Colon (tissue), 2 donors: ENCODE measurements at regions not wholly inside any gene's neighbourhood (a gene's known extent, or its start where the extent isn't known, plus 50 kb on each side); places are given as distances from the start of the nearest gene placed in this dataset.

Experiments used
- FAIRE-seq: peaks from 2 replicates; lab custom pipeline; 2012; peaks lifted over from hg19 to GRCh38; lab: Jason Lieb, UNC
- donor health status: control.
- donor health status: control.

DNA sequence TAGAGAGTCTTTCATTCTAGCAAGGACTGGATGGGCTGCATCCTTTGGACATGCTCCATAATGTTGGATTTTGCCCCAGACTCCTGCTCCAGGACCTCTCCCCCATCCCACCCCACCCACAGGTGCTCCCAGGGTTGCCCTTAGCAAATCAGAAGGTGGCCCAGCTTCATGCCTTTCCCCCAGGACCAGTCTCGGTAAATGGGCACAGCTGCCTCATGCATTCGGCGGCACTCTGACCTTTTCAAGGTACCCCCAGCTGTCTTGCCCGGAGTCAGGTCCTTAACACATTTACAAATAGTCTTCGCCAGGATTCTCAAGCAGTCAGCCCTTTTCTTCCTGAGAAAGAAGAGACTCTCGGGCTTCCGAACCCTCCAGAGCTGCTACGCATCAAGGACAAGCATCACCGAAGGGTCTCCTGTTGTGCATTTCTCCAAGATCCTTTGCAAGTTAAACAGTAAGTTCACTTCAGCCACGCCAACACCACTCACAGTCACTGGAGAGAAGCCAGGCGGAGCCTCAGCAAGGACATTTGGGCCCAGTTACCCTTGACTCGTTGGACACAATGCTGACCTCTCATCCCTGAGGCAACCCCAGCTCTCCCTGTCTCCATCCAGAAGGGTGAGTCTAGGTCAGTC is 287.8 kb downstream of the FAM43A start:
- FAIRE-seq: no peak

DNA sequence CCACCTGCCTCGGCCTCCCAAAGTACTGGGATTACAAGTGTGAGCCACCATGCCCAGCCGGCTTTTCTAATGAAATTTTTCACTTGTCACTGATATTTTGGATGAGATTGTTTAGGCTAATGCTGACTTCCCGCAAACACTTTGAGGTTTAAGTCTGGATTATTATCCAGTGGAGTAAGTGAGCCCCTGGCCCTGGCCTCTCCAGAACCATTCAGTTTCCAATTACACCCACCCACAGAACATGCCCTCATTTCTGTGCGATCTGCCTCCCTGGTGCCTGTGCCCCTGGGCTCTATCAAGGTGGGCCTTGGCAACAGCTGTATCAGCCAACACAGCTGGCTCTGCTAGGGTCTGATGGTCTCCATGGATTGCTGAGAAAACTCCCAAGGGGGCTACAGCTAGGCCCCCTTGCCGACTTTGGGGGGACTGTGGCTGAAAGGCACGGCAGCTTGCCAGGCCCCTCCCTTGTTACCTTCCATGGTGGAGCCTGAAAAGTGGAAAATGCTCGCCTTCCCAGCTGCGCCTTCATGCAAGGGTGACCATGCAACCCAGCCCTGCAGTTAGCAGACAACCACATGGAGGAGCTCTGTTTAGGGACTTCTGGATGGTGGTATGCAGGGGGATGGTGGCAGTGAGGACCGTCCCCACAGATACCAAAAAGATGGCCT is 288.9 kb downstream of the FAM43A start:
- FAIRE-seq: no peak

DNA sequence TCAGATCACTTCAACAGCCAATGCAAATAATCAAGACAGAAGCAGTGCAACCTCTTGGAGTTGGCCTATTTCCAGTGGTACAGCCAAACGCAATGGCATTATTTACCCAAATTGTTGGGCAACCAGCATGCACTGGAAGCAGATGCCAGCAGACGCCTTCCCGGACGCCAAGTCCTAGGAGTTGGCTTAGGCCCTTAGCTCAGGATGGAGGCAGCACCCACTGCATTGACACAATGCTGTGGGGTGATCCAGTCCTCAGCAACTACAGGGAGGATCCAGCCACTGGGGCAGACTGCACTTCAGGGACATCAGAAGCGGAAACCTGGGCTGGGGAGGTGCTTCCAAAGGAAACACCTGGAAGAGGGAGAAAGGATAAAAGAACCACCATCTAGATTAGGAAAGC is 290.4 kb downstream of the FAM43A start:
- no peak for FAIRE-seq

DNA sequence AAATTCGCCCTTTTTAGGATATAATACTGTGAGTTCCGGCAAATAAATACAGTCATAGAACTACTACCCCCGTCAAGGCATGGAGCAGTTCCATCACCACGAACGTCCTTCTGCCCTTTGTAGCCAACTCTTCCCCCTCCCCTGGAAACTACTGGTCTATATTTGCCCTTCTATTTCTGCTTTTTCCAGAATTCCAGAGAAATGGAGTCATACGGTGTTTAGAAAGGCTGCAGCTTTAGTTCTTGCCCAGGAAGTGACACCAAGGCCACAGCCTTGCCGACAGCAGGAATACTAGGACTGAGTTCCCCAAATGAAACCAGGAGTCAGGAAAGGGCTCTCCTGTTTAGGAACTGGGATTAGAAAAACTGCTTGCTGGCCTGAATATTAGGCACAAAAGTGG is 291.2 kb downstream of the FAM43A start:
- FAIRE-seq: no peak

DNA sequence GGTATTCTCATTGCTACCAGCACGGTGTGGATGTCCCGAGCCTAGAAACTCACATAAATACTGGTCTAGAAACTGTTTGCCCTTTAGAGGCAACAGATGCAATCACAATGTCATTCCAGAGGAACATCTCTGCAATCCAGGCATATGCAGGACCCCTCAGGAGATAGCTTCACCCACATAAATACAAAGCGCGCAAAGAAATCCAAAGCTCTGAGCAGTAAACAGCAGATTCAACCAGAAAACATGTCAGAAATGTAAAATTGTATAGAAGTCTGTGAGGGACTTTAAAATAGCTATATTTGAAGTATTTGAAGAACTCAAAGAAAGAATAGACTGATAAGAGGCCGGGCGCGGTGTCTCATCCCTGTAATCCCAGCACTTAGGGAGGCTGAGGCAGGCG is 291.7 kb downstream of the FAM43A start:
- no peak for FAIRE-seq

DNA sequence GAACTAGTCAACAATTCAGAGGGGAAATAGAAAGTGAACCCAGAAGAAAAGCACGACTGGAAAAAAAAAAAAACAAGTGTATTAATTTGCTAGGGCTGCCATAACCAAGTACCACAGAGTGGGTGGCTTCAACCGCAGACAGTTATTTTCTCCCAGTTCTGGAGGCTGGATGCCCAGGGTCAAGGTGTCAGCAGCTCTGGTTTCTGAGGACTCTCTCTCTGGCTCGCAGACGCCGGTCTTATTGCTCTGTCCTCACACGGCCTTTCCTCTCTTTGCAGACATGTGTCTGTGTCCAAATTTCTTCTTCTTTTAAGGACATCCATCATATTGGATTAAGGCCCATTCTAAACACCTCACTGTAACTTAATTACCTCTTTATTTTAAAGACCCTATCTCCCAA is 291.8 kb downstream of the XXYLT1 start:
- no peak for FAIRE-seq

DNA sequence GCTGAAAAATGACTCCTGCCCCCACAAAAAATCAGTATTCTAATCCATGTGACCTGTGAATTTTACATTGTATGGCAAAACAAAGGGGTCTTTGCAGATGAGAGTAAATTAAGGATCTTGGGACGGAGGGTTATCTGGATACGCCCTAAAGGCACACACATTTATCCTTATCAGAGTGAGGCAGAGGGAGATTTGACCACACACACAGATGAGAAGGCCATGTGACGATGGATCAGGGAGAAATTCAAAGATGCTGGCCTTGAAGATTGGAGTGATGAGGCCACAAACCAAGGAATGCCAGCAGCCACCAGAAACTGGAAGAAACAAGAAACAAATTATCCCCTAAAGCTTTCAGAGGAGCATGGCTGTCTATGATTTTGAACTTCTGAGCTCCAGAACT is 288.5 kb downstream of the XXYLT1 start:
- no peak for FAIRE-seq

DNA sequence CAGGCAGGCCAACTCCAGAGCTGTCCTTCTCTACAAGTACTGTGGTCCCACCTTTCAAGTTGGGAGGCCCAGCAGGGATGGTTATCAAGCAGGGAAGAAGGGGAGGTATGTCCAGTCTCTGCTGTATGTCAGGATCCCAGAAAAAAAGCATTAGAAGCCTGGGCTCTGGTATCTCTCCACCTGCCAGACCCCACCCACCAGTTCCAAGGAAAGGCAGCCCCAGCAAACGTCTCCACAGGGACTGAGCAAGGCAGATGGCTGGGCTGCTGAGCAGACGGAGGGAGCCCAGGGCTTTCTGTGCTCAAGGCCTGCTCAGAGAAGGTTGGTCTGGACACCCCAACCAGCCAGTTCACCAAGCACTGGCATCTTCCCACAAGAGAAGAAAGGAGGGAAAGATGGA is 287.8 kb downstream of the XXYLT1 start:
- no peak for FAIRE-seq

DNA sequence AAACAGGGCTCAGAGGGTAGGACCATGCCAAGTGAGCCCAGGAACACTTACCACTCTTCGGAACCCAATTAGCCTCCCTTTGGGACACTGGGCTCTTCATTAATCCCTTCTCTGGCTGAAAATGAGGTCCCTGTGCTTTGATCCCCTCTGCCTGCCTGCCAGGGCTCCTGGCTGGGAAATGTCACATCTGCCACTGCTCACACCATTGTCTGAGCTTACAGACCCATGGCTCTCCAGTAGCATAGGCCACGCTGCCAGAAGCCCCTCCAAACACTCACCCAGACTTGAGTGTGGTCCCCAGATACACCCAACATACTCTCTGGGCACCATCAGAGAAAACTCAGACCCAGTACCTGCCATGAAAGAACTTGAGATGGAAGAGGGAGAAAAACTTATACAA is 287.3 kb downstream of the XXYLT1 start:
- no peak for FAIRE-seq

DNA sequence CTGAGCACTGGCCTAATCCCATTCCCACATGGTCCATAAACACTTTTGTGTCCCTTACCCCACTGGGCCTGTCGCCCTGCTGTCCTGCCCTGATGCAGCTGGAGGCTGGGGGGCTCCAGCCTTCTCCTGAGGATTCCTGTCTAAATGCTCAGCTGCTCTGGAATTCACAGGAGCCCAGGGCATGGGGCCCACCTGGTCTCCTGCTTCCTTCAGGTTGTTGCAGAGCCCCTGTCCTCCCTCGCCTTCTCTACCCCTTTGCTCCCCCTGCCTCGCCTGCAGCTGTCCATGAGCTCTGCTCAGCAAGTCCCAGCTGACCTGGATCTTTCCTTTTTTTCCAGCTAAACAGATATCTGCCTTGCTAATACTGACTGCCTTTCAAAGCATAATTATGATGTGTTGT is 286.9 kb downstream of the XXYLT1 start:
- FAIRE-seq: no peak

DNA sequence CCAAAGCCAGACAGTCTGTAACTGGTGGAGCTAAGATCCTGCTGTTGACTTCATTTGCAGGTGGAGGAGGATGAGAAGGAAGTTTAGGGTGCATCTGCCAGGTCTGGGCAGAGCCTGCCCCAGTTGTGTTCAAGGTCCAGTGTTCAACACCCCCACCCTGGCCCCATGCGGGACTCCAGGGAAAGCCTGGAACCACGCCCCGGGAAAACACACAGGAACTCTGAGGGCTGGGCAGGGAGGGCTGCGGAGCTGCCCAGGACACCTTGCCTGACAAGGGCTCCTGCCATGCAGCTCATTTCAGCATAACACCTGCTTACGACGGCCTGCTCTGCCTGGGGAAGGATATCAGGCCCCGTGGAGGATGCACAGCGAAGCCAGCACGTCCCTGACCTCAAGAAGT is 286.3 kb downstream of the XXYLT1 start:
- FAIRE-seq: no peak

DNA sequence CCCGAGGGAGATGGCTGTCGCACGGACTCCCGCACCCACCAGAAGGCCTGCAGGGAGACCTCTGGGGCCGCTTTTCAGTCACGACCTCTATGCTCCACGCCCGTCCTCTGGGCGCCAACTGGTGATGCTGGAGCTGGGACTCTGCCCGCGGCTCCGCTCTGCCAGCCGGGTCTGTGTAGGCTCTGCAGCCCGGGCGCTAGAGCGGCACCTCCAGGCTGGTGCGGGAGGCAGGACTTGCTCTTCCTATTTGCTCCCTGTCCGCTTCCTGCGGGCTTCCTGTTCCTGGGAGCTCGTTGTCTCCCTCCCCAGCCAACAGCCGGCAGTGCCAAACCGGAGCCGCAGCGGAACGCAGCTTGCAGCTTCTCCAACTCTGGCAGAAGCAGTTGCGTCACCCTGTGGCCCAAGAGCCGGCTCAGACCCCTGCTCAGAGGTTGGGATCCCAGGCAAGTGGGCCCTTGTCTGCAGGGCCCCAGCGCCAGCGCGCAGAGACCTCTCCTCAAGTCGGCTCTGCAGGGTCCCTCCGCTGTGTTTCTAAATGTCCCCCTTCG is 285.9 kb downstream of the XXYLT1 start:
- FAIRE-seq: no peak

DNA sequence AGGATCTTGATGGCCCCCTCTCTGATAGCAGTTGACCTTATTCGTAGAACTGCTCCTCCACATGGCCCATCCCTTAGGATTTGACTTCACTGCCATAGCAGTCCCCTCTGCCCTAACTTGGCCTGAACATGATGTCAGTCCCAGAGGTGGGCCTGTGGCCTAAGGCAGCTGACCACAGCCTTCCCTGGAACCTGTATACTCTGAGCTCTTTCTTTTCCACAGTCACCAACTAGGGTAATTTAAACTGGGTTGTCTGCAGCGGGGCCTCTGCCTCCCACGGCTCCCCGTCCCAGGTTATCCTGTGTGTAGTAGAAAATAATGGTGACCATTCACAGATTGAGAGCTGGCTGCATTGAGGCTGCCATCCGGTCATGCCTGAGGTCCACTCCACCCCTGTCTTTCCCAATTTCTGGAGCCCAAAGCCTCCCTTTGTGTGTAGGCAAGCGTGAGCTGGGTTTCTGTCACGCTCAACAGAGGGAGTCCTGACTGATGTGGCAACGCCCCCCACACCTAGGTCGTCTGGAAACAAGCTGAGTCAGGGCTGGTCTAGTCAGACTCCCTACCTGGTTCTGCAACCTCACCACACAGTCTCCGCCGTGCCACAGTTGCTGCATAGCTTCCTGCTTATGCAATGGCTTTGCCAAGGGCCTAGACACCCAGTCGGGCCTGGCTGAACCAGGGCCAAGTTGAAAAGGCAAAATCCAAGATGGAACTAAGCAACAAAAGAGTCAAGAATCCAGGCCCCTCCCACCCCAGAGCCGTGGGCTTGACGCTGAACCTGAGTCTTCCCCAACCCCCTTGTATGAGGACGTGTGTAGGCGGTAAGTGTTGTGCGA is 284.5 kb downstream of the XXYLT1 start:
- FAIRE-seq: no peak

DNA sequence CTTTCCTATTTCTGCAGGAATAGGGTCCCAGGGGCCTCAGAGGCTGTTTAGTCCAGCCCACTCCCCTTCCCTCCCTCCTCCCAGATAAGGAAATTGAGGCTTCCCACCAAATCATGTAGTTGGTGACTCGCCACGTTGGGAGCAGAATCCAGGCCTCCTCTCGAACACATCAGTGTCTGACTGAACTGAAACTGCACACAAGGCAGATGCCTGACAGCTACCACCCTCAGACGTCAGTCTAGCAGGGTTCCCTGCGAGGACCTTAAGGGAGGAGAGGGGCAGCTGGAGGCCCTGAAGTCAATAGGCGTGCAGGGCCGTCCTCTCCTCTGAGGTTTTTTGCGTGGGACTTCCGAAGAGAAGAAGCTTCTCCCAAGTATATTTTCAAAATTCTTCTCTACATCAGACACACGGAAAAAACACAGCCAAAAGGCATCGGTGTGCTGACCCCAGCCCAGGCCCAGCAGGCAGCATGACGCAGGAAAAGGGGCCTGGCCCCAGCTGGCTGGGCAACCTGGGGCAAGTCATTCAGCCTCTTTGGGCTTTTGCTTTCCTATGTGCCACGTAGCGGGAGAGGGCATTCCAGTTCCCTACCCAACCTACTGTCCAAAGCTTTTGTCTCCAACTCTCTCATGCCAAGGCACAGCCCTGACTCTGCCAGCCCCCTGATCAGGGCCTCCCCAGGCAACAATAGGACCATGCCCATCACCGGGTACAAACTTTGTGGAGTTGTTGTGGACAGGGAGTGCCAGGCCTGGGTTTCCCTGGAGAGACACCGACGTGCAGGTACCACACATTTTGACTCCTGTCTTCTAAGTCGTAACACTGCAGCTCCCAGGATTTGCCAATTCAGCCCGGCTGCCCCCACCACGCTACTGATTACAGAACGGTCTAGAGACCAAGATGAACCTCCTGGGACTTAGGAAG is 283.1 kb downstream of the XXYLT1 start:
- FAIRE-seq: no peak

DNA sequence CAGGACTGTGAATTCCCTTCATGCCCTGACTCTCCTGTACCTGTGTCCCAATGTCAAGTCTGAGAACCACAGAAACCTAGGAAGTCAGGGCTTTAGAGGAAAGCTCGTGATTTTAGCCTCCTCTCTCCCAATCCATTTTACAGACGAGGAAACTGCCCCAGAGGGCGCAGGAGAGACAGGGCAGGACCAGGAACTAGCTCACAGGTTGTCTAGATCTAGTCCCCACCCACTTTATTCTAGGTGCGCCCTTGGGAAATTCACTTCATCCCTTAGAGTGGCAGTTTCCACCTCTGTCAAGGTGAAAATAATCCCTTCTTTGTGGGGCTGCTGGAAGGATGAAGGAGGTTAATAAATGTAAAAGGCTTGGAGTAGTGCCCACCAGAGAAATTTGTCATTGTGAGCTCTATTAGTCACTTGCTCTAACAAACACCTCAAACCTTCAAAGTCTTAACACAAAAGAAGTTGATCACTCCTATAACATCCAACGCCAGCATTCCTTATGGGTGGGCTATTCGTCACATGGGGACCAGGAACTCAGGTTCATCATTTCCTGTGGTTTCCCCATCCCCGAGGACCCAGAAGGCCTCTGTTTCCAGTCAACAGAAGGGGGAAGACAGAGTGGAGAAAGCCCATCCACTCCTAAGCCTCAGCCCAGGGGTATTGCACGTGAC is 282.3 kb downstream of the XXYLT1 start:
- no peak for FAIRE-seq

DNA sequence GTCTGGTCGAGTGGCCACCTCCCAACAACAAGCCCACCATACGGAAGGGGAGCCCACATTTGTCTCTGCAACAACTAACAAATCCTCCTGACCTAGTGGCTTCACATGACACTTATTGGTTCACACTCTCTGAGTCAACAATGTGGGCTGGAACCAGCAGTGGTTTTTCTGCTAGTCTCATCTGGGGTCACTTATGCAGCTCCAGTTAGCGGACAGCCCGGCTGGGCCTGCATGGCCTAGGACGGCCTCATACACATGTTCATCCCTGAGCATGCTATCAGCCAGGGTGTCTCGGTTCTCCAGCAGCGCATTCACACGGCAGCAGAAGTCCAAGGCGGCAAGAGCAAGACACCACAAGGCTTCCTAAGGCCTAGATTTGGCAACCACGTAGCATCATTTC is 281.7 kb downstream of the XXYLT1 start:
- FAIRE-seq: no peak

DNA sequence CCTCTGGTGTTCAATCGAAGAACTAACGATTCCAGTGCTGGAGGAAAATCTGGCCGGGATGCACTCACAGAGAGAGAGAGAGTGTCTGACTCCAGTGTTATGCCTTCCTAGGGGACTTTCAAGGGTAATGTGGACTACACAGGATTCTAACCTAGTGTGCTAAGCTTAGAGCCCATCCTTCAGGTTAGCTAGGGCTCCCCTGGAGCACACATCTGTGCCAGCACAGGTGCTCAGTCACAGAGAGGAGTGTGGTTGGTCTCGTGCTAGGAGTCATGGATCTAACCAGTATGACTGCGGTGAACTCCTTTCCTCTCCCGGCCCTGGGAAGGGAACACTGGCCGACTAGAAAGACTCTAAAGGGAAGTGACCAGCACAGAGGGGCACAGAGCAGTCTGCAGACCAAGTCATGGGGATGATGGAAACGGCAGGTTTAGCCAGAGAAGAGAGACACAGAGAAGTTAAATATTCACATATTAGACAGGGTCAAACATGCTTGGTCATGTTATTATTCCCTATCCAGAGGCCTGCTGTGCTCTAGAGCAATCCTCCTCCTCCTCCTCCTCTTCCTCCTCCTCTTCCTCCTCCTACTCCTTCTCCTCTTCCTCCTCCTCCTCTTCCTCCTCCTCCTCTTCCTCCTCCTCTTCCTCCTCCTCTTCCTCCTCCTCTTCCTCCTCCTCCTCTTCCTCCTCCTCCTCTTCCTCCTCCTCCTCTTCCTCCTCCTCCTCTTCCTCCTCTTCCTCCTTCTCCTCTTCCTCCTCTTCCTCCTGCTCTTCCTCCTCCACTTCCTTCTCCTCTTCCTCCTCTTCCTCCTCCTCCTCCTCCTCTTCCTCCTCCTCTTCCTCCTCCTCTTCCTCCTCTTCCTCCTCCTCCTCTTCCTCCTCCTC is 280.3 kb downstream of the XXYLT1 start:
- no peak for FAIRE-seq

DNA sequence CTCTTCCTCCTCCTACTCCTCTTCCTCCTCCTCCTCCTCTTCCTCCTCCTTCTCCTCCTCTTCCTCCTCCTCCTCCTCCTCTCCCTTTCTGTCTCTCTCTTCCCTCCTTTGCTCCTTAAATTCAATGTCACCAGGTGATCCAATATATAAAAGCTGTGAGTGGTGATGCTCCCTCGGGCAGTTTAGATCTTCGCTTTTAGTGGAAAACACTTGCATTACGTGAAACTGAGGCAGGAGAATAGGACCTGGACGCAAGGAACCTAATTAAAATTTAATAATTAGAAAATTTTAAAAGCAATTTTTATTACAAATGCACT is 279.7 kb downstream of the XXYLT1 start:
- no peak for FAIRE-seq

DNA sequence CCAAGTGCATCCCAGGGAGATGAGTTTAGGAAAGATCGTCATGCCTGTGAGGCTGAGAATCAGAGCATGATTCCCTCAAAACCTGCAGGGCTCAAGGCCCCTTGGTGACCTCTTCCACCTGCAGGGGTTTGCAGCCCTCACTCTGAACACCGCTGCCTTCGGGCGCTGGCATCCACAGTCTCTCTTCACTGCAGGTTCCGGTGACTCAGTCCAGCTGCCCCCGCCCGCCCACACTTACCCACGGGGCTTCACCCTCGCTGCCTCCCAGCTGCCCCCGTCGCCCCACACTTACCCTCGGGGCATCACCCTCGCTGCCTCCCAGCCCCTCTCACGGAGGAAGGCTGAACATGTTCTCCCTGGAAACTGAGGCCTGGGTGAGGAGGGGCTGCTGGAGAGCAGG is 277.1 kb downstream of the XXYLT1 start:
- FAIRE-seq: no peak

DNA sequence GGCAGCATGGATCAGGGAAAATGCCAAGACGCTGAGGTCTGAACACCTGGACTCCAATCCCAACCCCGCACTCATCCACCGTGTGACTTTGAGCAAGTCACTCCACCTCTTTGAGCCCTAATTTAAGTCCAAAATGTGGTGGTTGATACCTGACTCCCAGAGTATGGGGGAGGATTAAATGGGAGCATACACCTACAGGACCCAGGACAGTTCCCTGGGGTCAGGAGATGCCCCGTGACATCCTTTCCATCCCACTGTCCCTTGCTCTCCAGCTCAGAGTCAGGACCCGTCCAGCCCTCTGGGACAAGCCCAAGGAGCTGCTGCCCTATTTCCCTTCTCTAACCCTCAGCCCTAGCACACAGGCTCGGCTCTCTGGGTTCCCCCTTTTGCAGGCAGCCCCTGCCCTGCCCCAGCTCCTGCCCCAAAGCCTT is 276.4 kb downstream of the XXYLT1 start:
- FAIRE-seq: no peak

DNA sequence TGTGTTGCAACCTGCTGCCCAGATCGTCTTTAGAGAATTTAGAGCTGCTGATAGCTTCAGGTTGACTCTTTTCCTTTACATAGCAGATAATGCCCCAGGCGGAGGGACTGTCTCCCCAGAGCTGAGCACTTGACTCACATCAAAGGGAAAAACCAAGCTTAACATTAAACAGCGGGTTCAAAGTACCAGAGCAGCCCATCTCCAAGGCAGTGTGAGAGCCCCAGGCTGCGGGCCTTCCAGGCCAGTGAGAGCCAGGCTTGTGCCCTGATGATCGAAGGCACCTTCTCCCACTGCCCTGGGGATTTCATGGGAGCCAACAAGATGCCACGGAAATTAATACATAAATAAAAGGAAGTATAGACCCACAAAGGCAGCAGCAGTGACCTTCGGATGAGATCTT is 275.6 kb downstream of the XXYLT1 start:
- FAIRE-seq: no peak
